H1 (cell line): ENCODE measurements at regions not wholly inside any gene's neighbourhood (a gene's known extent, or its start where the extent isn't known, plus 50 kb on each side); places are given as distances from the start of the nearest gene placed in this dataset.

Source experiments
- ATF2 ChIP-seq: IDR thresholded peaks from 2 replicates; pipeline ENCODE4 v1.6.1; 2012; ENCODE audit warnings: low read length, inconsistent platforms
- CEBPB ChIP-seq: IDR thresholded peaks from 2 replicates; pipeline ENCODE4 v1.6.1; 2012; ENCODE audit warnings: low read depth, low read length
- EP300 ChIP-seq, 2 experiments: IDR thresholded peaks; 1 replicate in 1 of 2; 2 replicates in 1 of 2; pipeline ENCODE4 v1.6.1; 2011 to 2012; ENCODE audit warnings: low read depth in 2 of 2, low read length in 2 of 2, mild to moderate bottlenecking in 2 of 2, borderline replicate concordance in 1 of 2, inconsistent platforms in 1 of 2, moderate library complexity in 1 of 2
- JUN ChIP-seq: IDR thresholded peaks from 2 replicates; pipeline ENCODE4 v1.6.1; 2011; ENCODE audit warnings: low read depth, mild to moderate bottlenecking, improper control_type of control experiment, low read length
- NRF1 ChIP-seq: IDR thresholded peaks from 2 replicates; pipeline ENCODE4 v1.6.1; 2011; ENCODE audit warnings: mild to moderate bottlenecking, low read depth, low read length, improper control_type of control experiment
- POLR2A ChIP-seq, 2 experiments: IDR thresholded peaks; 1 replicate in 1 of 2; 2 replicates in 1 of 2; pipeline ENCODE4 v1.6.1; 2011; ENCODE audit warnings: low read depth in 2 of 2, low read length in 2 of 2, mild to moderate bottlenecking in 2 of 2; ENCODE audit errors: control extremely low read depth in 1 of 2
- POU5F1 ChIP-seq: IDR thresholded peaks from 2 replicates; pipeline ENCODE4 v1.6.1; 2011; ENCODE audit warnings: low read depth, mild to moderate bottlenecking, low read length, moderate library complexity
- RAD21 ChIP-seq, 2 experiments: IDR thresholded peaks in 1 of 2; conservative IDR thresholded peaks in 1 of 2; 2 replicates each; pipeline ENCODE4 v1.6.1; 2011; ENCODE audit warnings: low read depth in 2 of 2, low read length in 2 of 2, improper control_type of control experiment in 1 of 2, inconsistent platforms in 1 of 2, mild to moderate bottlenecking in 1 of 2, moderate library complexity in 1 of 2
- RFX5 ChIP-seq: IDR thresholded peaks from 2 replicates; pipeline ENCODE4 v1.6.1; 2011; ENCODE audit warnings: low read depth, low read length, improper control_type of control experiment, borderline replicate concordance
- RNF2 ChIP-seq: fragments of 200-900, 300-1000 bp; sonication (generic); IDR thresholded peaks from 2 replicates; pipeline ENCODE4 v1.7.1; 2016; ENCODE audit warnings: borderline replicate concordance, low read depth, mild to moderate bottlenecking, antibody characterized with exemption, low read length; ENCODE audit not compliant: poor library complexity, severe bottlenecking; ENCODE audit errors: missing control alignments
- SUZ12 ChIP-seq: fragments of 200-600 bp; sonication (generic); IDR thresholded peaks from 2 replicates; pipeline ENCODE4 v1.6.1; 2012; ENCODE audit warnings: mild to moderate bottlenecking, inconsistent platforms, low read length, moderate library complexity, mixed read lengths
- TF ChIP-seq, protein P1 (sequence below), 3 experiments: IDR thresholded peaks; 1 replicate in 2 of 3; 2 replicates in 1 of 3; pipeline versions ENCODE4 v1.5.1 to v1.6.1; 2011; ENCODE audit warnings: low read length in 3 of 3, mild to moderate bottlenecking in 3 of 3, inconsistent platforms in 2 of 3, low read depth in 1 of 3, moderate library complexity in 1 of 3; ENCODE audit not compliant: insufficient read depth in 1 of 3; ENCODE audit errors: control extremely low read depth in 1 of 3

DNA sequence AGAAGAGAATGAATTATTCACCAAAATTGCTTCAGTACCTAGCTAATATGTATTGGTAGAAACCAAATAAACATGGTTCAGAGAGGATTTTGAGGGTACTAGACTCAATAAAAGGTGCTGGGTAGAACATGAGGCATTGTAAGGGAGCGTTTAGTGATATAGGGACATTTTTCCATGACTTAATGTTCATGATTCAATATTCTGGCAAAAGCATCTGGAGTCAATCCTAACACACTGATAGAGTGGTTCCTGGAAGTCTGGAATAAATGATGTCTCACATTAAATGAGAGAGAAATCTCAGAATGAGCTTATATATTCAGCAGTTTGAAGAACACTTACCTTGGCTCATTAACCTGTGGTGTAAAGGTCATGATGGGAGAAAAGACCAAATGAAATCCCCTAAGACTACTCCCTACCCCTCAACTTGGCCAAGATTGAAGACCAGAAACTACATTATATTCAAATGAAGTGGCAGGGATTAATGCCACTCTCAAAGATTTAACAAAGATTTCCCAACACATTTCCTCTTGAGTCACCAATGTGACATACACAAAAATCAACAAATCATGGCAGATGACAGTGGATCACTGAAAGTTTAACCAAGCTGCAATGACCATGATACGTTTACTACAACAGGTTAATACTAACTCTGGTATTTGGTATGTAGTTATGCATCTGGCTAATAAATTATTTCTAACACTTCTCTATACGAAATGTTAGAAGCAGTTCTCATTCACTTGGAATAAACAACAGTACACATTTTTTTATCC lies 309.5 kb downstream of the SATB2 start:
- TF ChIP-seq RFX5, result no peak
- TF ChIP-seq POLR2A (IDR thresholded peaks at IDR 0.05; ENCODE audit: control extremely low read depth in 1 of 2, low read depth in 2 of 2, low read length in 2 of 2), result no peak
- no peak for TF ChIP-seq SUZ12
- TF ChIP-seq, protein P1, sequence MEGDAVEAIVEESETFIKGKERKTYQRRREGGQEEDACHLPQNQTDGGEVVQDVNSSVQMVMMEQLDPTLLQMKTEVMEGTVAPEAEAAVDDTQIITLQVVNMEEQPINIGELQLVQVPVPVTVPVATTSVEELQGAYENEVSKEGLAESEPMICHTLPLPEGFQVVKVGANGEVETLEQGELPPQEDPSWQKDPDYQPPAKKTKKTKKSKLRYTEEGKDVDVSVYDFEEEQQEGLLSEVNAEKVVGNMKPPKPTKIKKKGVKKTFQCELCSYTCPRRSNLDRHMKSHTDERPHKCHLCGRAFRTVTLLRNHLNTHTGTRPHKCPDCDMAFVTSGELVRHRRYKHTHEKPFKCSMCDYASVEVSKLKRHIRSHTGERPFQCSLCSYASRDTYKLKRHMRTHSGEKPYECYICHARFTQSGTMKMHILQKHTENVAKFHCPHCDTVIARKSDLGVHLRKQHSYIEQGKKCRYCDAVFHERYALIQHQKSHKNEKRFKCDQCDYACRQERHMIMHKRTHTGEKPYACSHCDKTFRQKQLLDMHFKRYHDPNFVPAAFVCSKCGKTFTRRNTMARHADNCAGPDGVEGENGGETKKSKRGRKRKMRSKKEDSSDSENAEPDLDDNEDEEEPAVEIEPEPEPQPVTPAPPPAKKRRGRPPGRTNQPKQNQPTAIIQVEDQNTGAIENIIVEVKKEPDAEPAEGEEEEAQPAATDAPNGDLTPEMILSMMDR (IDR thresholded peaks at IDR 0.05; ENCODE audit: control extremely low read depth in 1 of 3, insufficient read depth in 1 of 3, low read depth in 1 of 3, low read length in 3 of 3), result no peak
- TF ChIP-seq CEBPB, result no peak
- TF ChIP-seq RNF2, result no peak
- no peak for TF ChIP-seq JUN
- TF ChIP-seq ATF2, result no peak
- no peak for TF ChIP-seq EP300 (IDR thresholded peaks at IDR 0.05; ENCODE audit: borderline replicate concordance in 1 of 2, low read depth in 2 of 2, low read length in 2 of 2)
- no peak for TF ChIP-seq RAD21 (IDR thresholded peaks at IDR 0.05 in 1 of 2, conservative IDR thresholded peaks at IDR 0.05 in 1 of 2; ENCODE audit: low read depth in 2 of 2, low read length in 2 of 2)
- no peak for TF ChIP-seq NRF1
- no peak for TF ChIP-seq POU5F1
